ENCODE measurements at regions not wholly inside any gene's neighbourhood (a gene's known extent, or its start where the extent isn't known, plus 50 kb on each side); places are given as distances from the start of the nearest gene placed in this dataset.

GRCh38 chr13:39821977-39822376, 166.5 kb downstream of the COG6 start:
- no peak for DNase-seq (ENCODE audit: low read depth)
- H3K4me3 ChIP-seq (ENCODE audit: low read depth, low read length), result no peak overlapping the region
- no peak for TF ChIP-seq POLR2A (IDR thresholded peaks at IDR 0.05; ENCODE audit: extremely low read depth, insufficient read length)
- TF ChIP-seq, protein P1, sequence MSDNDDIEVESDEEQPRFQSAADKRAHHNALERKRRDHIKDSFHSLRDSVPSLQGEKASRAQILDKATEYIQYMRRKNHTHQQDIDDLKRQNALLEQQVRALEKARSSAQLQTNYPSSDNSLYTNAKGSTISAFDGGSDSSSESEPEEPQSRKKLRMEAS (IDR thresholded peaks at IDR 0.05; ENCODE audit: low read depth, low read length), result no peak
- TF ChIP-seq, protein P2, sequence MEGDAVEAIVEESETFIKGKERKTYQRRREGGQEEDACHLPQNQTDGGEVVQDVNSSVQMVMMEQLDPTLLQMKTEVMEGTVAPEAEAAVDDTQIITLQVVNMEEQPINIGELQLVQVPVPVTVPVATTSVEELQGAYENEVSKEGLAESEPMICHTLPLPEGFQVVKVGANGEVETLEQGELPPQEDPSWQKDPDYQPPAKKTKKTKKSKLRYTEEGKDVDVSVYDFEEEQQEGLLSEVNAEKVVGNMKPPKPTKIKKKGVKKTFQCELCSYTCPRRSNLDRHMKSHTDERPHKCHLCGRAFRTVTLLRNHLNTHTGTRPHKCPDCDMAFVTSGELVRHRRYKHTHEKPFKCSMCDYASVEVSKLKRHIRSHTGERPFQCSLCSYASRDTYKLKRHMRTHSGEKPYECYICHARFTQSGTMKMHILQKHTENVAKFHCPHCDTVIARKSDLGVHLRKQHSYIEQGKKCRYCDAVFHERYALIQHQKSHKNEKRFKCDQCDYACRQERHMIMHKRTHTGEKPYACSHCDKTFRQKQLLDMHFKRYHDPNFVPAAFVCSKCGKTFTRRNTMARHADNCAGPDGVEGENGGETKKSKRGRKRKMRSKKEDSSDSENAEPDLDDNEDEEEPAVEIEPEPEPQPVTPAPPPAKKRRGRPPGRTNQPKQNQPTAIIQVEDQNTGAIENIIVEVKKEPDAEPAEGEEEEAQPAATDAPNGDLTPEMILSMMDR (IDR thresholded peaks at IDR 0.05; ENCODE audit: low read depth, low read length), result no peak
- no peak for TF ChIP-seq MYC (IDR thresholded peaks at IDR 0.05; ENCODE audit: low read depth, low read length)

DNA sequence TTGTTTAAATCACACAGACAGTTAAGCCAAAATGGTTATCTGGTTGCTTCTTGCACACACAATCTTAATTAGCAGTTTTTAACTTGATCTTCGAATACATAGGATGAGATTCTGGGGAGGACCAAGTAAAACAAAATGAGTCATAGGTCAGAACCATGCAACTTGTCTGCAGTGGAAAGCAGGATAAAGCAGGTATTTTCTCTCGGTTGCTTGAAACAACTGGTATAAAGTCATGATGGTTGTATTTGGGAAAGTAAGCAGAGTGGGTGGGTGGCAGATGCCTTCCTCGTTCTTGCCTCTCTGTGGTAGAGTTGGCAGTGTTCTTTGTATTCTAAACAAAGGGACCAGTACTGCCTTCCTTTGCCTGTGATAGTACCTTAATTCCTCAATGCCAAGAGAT, 167.0 kb downstream of the COG6 start:
- no peak for TF ChIP-seq POLR2A (IDR thresholded peaks at IDR 0.05; ENCODE audit: extremely low read depth, insufficient read length)
- TF ChIP-seq MYC (IDR thresholded peaks at IDR 0.05; ENCODE audit: low read depth, low read length), result no peak
- TF ChIP-seq, protein P2 (IDR thresholded peaks at IDR 0.05; ENCODE audit: low read depth, low read length), result no peak
- TF ChIP-seq, protein P1 (IDR thresholded peaks at IDR 0.05; ENCODE audit: low read depth, low read length), result no peak
- no peak for DNase-seq (ENCODE audit: low read depth)
- H3K4me3 ChIP-seq (ENCODE audit: low read depth, low read length), result no peak overlapping the region

DNA sequence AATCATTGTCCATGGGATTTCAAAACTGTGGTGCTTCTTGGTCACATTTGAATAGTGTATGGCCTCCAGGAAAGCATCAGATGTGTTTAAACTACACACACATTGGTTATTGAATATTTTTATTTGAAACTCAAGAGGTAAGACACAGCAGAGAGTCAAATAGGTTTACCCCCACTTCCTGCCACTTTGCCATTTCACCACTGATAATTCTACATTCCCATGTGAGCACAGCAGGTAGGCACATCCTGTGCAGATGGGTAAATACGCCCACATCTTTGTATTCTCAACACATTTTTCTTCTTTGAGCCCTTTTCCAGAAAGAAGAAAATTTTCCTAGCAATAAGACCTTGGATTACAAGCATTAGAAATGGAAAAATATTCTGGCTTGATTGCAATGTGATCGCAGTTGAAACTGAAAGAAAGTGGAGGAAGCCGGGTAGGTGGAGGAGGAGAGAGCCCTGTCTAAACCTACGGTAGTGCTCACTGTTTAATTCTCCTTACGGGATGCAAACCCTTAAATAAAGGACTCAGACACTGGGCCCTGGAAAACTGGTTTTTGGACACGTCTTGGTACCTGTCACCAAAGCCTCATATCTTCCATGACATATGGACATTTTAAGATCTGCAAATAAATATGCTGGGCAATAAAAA, 167.7 kb downstream of the COG6 start:
- no peak for DNase-seq (ENCODE audit: low read depth)
- TF ChIP-seq MYC (IDR thresholded peaks at IDR 0.05; ENCODE audit: low read depth, low read length), result no peak
- TF ChIP-seq, protein P1 (IDR thresholded peaks at IDR 0.05; ENCODE audit: low read depth, low read length), result no peak
- TF ChIP-seq, protein P2 (IDR thresholded peaks at IDR 0.05; ENCODE audit: low read depth, low read length), result no peak
- no peak for TF ChIP-seq POLR2A (IDR thresholded peaks at IDR 0.05; ENCODE audit: extremely low read depth, insufficient read length)
- H3K4me3 ChIP-seq (ENCODE audit: low read depth, low read length), result no peak overlapping the region

GRCh38 chr13:39825886-39826285, 170.4 kb downstream of the COG6 start:
- DNase-seq (ENCODE audit: low read depth), result no peak
- no peak for TF ChIP-seq MYC (IDR thresholded peaks at IDR 0.05; ENCODE audit: low read depth, low read length)
- TF ChIP-seq, protein P1 (IDR thresholded peaks at IDR 0.05; ENCODE audit: low read depth, low read length), result no peak
- no peak for TF ChIP-seq POLR2A (IDR thresholded peaks at IDR 0.05; ENCODE audit: extremely low read depth, insufficient read length)
- TF ChIP-seq, protein P2 (IDR thresholded peaks at IDR 0.05; ENCODE audit: low read depth, low read length), result no peak
- no peak overlapping the region for H3K4me3 ChIP-seq (ENCODE audit: low read depth, low read length)

GRCh38 chr13:39835253-39835652, 179.8 kb downstream of the COG6 start:
- TF ChIP-seq, protein P1 (IDR thresholded peaks at IDR 0.05; ENCODE audit: low read depth, low read length), result no peak
- TF ChIP-seq, protein P2 (IDR thresholded peaks at IDR 0.05; ENCODE audit: low read depth, low read length), result no peak
- no peak for TF ChIP-seq MYC (IDR thresholded peaks at IDR 0.05; ENCODE audit: low read depth, low read length)
- TF ChIP-seq POLR2A (IDR thresholded peaks at IDR 0.05; ENCODE audit: extremely low read depth, insufficient read length), result no peak
- no peak for DNase-seq (ENCODE audit: low read depth)
- no peak overlapping the region for H3K4me3 ChIP-seq (ENCODE audit: low read depth, low read length)

All from NB4 (cell line).